ENCODE measurements at regions not wholly inside any gene's neighbourhood (a gene's known extent, or its start where the extent isn't known, plus 50 kb on each side); places are given as distances from the start of the nearest gene placed in this dataset.

DNA sequence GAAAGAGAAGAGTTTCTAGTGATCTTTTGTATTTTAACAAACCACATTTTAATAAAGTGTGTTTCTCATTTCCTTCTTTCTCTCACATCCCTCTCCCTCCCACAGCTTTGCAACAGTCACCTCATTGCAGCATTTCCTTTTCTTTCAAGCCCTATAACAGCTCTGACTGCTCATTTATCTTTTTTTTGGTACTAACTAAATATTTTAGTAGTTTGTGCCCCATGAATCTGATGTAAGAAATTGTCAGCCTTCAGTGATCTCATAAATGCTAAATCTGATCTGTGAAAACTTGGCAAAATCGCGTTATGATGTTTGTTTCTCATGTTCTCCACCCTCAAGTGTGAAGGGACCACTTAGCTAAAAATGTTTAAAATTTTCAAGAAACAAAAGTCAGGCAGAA lies 258.5 kb upstream of the SLIT2 start:
- Histone ChIP-seq H3K27me3 (no peaks in the 10 kb centered on the region), H3K36me3 (no peaks in the 10 kb centered on the region), H3K9me3 (no peaks in the 10 kb centered on the region), H3K4me3 (no peak overlapping the region), H3K27ac (no peak overlapping the region), H3K4me1 (ENCODE audit: insufficient read depth) (no peaks in the 10 kb centered on the region)
- no peak for DNase-seq
- TF ChIP-seq, protein P1, sequence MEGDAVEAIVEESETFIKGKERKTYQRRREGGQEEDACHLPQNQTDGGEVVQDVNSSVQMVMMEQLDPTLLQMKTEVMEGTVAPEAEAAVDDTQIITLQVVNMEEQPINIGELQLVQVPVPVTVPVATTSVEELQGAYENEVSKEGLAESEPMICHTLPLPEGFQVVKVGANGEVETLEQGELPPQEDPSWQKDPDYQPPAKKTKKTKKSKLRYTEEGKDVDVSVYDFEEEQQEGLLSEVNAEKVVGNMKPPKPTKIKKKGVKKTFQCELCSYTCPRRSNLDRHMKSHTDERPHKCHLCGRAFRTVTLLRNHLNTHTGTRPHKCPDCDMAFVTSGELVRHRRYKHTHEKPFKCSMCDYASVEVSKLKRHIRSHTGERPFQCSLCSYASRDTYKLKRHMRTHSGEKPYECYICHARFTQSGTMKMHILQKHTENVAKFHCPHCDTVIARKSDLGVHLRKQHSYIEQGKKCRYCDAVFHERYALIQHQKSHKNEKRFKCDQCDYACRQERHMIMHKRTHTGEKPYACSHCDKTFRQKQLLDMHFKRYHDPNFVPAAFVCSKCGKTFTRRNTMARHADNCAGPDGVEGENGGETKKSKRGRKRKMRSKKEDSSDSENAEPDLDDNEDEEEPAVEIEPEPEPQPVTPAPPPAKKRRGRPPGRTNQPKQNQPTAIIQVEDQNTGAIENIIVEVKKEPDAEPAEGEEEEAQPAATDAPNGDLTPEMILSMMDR (IDR thresholded peaks at IDR 0.05), result no peak
- TF ChIP-seq POLR2A (IDR thresholded peaks at IDR 0.05) (no peak), EP300 (IDR thresholded peaks at IDR 0.05) (no peak)
- 64 to 74% (median 68%) methylated on average over 2 of the region's 2 CpGs for WGBS, 3 donors
- intact Hi-C loops (cut with DNase I), result no loop called here

DNA sequence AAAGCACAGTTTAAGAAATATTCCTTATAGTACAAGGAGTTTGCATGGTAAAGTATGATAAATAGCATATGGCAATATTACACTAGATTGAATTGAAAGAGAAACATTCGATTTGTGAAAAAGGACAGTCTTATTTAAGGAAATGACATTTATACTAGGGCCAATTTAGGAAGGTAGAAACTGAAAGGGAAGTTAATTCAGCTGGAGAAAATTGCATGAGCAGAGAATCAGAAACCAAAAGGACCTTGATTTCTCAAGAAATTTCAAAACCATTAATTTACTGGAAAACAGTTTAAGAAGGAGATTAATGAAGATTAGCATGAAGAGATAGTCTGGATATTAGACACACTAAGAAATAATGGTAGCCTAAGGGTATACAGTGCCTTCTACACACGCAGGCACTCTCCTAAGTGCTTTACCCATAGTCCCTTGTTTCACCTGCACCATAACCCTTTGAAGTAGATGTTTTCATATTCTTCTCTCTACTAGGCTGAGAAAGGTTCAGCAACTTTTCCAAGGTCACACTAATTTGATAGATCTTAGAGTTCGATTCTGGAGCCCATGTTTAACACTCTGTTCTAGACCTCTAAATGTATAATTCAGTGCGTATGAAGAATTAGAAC lies 259.1 kb upstream of the SLIT2 start:
- Histone ChIP-seq H3K9me3 (no peaks in the 10 kb centered on the region), H3K36me3 (no peaks in the 10 kb centered on the region), H3K27ac (no peak overlapping the region), H3K4me3 (no peak overlapping the region), H3K4me1 (ENCODE audit: insufficient read depth) (no peaks in the 10 kb centered on the region), H3K27me3 (no peaks in the 10 kb centered on the region)
- WGBS, 3 donors, result 78 to 83% (median 81%) methylated on average over 4 of the region's 4 CpGs
- intact Hi-C loops (cut with DNase I), result no loop called here
- DNase-seq, result no peak
- TF ChIP-seq POLR2A (IDR thresholded peaks at IDR 0.05), result no peak
- no peak for TF ChIP-seq EP300 (IDR thresholded peaks at IDR 0.05)
- TF ChIP-seq, protein P1 (IDR thresholded peaks at IDR 0.05), result no peak

DNA sequence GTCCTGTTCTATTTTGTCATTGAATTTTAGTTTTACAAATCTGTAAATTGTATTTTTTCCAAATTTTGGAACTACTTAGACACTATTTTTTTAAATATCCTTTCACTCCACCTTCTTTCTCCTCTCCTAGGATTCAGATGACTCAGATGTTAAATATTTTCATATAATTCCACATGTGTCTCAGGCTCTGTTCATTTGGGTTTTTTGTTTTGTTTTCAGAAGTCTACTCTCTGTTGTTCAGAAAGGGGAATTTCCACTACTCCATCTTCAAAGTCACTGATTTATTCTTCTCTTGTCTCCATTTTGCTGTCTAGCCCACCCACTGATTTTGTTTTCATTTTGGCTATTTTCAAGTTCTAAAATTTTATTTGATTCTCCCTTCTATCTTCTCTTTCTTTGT lies 264.0 kb upstream of the SLIT2 start:
- H3K9me3 ChIP-seq, result no peaks in the 10 kb centered on the region
- no peak for DNase-seq
- H3K36me3 ChIP-seq, result no peaks in the 10 kb centered on the region
- no peak overlapping the region for H3K4me3 ChIP-seq
- H3K27me3 ChIP-seq, result no peaks in the 10 kb centered on the region
- intact Hi-C loops (cut with DNase I), result no loop called here
- no peaks in the 10 kb centered on the region for H3K4me1 ChIP-seq (ENCODE audit: insufficient read depth)
- H3K27ac ChIP-seq, result no peak overlapping the region
- TF ChIP-seq, protein P1 (IDR thresholded peaks at IDR 0.05), result no peak
- TF ChIP-seq POLR2A (IDR thresholded peaks at IDR 0.05) (no peak), EP300 (IDR thresholded peaks at IDR 0.05) (no peak)

DNA sequence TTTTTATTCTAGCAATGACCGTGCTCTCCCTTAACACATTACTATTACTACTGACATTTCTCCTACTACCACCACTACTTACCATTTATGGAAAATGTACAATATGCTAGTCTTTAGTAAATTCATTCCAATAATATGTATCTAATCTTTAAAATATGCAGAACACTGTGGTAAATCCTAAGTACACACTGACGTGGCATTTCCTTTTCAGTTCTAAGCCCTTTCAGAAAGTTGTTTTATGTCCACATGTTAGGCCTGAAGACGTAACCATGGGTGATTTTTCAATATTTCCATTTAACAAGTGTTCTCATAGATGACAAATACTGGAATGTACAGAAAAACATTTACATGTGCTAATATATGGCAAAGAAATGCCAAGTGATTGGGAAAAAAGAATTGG lies 268.6 kb upstream of the SLIT2 start:
- no peaks in the 10 kb centered on the region for H3K4me1 ChIP-seq (ENCODE audit: insufficient read depth)
- H3K9me3 ChIP-seq, result no peaks in the 10 kb centered on the region
- no peaks in the 10 kb centered on the region for H3K27me3 ChIP-seq
- intact Hi-C loops (cut with DNase I), result no loop called here
- TF ChIP-seq EP300 (IDR thresholded peaks at IDR 0.05) (no peak), POLR2A (IDR thresholded peaks at IDR 0.05) (no peak)
- TF ChIP-seq, protein P1 (IDR thresholded peaks at IDR 0.05), result no peak
- no peak overlapping the region for H3K27ac ChIP-seq
- DNase-seq, result no peak
- no peaks in the 10 kb centered on the region for H3K36me3 ChIP-seq
- 73 to 78% (median 75%) methylated on average over 3 of the region's 3 CpGs for WGBS, 3 donors
- H3K4me3 ChIP-seq, result no peak overlapping the region
